BLaER1 treated with 17β-estradiol and CSF1 and Interleukin-3, amounts not matched to agents 10 nM and 100 nM (cell line): ENCODE measurements at regions not wholly inside any gene's neighbourhood (a gene's known extent, or its start where the extent isn't known, plus 50 kb on each side); places are given as distances from the start of the nearest gene placed in this dataset.
A peak's percentile ranks its signal among the peaks of the same experiment; 100 is the strongest.

Experiments
- H3K27ac ChIP-seq, 11 experiments: shearing (Covaris generic); formaldehyde crosslinking; 2 replicates each; pipeline ENCODE4 v1.8.1; 2022
- H3K27me3 ChIP-seq, 11 experiments: shearing (Covaris generic); formaldehyde crosslinking; 2 replicates each; pipeline ENCODE4 v1.8.1; 2022
- H3K36me3 ChIP-seq, 11 experiments: shearing (Covaris generic); formaldehyde crosslinking; 2 replicates each; pipeline ENCODE4 v1.8.1; 2022
- H3K4me1 ChIP-seq, 10 experiments: shearing (Covaris generic); formaldehyde crosslinking; 2 replicates each; pipeline ENCODE4 v1.8.1; 2022
- H3K4me2 ChIP-seq, 11 experiments: shearing (Covaris generic); formaldehyde crosslinking; 2 replicates each; pipeline ENCODE4 v1.8.1; 2022
- H3K4me3 ChIP-seq, 10 experiments: shearing (Covaris generic); formaldehyde crosslinking; 2 replicates each; pipeline ENCODE4 v1.8.1; 2022
- H3K9ac ChIP-seq, 11 experiments: shearing (Covaris generic); formaldehyde crosslinking; 2 replicates each; pipeline ENCODE4 v1.8.1; 2022
- H3K9me3 ChIP-seq, 11 experiments: shearing (Covaris generic); formaldehyde crosslinking; replicated peaks in 1 of 11; 2 replicates each; pipeline ENCODE4 v1.8.1; 2022
- H4K20me1 ChIP-seq, 11 experiments: shearing (Covaris generic); formaldehyde crosslinking; 2 replicates each; pipeline ENCODE4 v1.8.1; 2022
- Cebpa-rat ChIP-seq, 11 experiments: shearing (Covaris generic); IDR thresholded peaks; 2 replicates each; pipeline ENCODE4 v1.8.1; 2022

- Histone ChIP-seq H3K9ac (no peak overlapping the region), H3K27ac (no peak overlapping the region), H3K36me3 (no peaks in the 10 kb centered on the region), H3K4me3 (no peak overlapping the region), H3K4me1 (peaks cover 0 to 2% (median 0%) of the 10 kb centered on the region in 10 experiments; a peak in 1 of 20 replicates), H3K4me2 (no peak overlapping the region), H3K27me3 (no peaks in the 10 kb centered on the region), H3K9me3 (no peaks in the 10 kb centered on the region), H4K20me1 (no peaks in the 10 kb centered on the region)
- TF ChIP-seq Cebpa-rat (IDR thresholded peaks at IDR 0.05) = no peak
Observed at GRCh38 chr6:140586426-140587061, 1212.1 kb upstream of the CITED2 start.

GRCh38 chr6:140581601-140582000 is 1207.2 kb upstream of the CITED2 start:
- Histone ChIP-seq H3K27ac (no peak overlapping the region), H3K9ac (no peak overlapping the region), H3K9me3 (no peaks in the 10 kb centered on the region), H3K4me1 (peaks cover 0 to 3% (median 0%) of the 10 kb centered on the region in 10 experiments; a peak in 1 of 20 replicates), H4K20me1 (no peaks in the 10 kb centered on the region), H3K36me3 (no peaks in the 10 kb centered on the region), H3K4me2 (no peak overlapping the region), H3K4me3 (no peak overlapping the region), H3K27me3 (no peaks in the 10 kb centered on the region)
- TF ChIP-seq Cebpa-rat (IDR thresholded peaks at IDR 0.05) = no peak

GRCh38 chr6:140579918-140580317 is 1205.5 kb upstream of the CITED2 start:
- no peak overlapping the region for H3K9ac ChIP-seq
- H3K27me3 ChIP-seq = no peaks in the 10 kb centered on the region
- no peaks in the 10 kb centered on the region for H3K36me3 ChIP-seq
- no peak overlapping the region for H3K4me3 ChIP-seq
- H3K9me3 ChIP-seq = no peaks in the 10 kb centered on the region
- TF ChIP-seq Cebpa-rat (IDR thresholded peaks at IDR 0.05) = no peak
- H4K20me1 ChIP-seq = no peaks in the 10 kb centered on the region
- no peak overlapping the region for H3K4me2 ChIP-seq
- no peak overlapping the region for H3K27ac ChIP-seq
- H3K4me1 ChIP-seq = peaks cover 0 to 7% (median 0%) of the 10 kb centered on the region in 10 experiments; a peak in 1 of 20 replicates

GRCh38 chr6:140576004-140576555 is 1201.6 kb upstream of the CITED2 start:
- 0 out of 22 replicates have a peak overlapping the region, but pooled peaks of 1 of the 11 experiments have one; percentile 3 for H3K4me2 ChIP-seq
- H3K9me3 ChIP-seq = no peaks in the 10 kb centered on the region
- H4K20me1 ChIP-seq = no peaks in the 10 kb centered on the region
- TF ChIP-seq Cebpa-rat (IDR thresholded peaks at IDR 0.05) = no peak
- H3K9ac ChIP-seq = no peak overlapping the region
- H3K4me3 ChIP-seq = no peak overlapping the region
- peaks cover 9 to 29% (median 15%) of the 10 kb centered on the region in 10 experiments; a peak in 18 of 20 replicates for H3K4me1 ChIP-seq
- H3K27me3 ChIP-seq = no peaks in the 10 kb centered on the region
- H3K27ac ChIP-seq = no peak overlapping the region
- H3K36me3 ChIP-seq = no peaks in the 10 kb centered on the region

- Histone ChIP-seq H3K9me3 (peaks cover 0 to 7% (median 0%) of the 10 kb centered on the region in 11 experiments; a peak in 3 of 22 replicates), H3K9ac (no peak overlapping the region), H3K4me3 (no peak overlapping the region), H3K27ac (peak overlapping the region in 4 of 11 experiments; percentile 24 to 43 (median 32); a peak in 6 of 22 replicates), H4K20me1 (no peaks in the 10 kb centered on the region), H3K36me3 (no peaks in the 10 kb centered on the region), H3K4me2 (peak overlapping the region in 10 of 11 experiments; percentile 46 to 72 (median 59); a peak in 17 of 22 replicates), H3K27me3 (no peaks in the 10 kb centered on the region), H3K4me1 (peaks cover 9 to 29% (median 15%) of the 10 kb centered on the region in 10 experiments; a peak in 18 of 20 replicates)
- no peak for TF ChIP-seq Cebpa-rat (IDR thresholded peaks at IDR 0.05)
Observed at GRCh38 chr6:140572867-140573266, 1198.4 kb upstream of the CITED2 start.

GRCh38 chr6:140572129-140572528 is 1197.7 kb upstream of the CITED2 start:
- Histone ChIP-seq H3K27me3 (no peaks in the 10 kb centered on the region), H3K4me3 (no peak overlapping the region; a peak in 1 of 20 replicates), H3K36me3 (no peaks in the 10 kb centered on the region), H4K20me1 (no peaks in the 10 kb centered on the region), H3K4me1 (peaks cover 9 to 34% (median 17%) of the 10 kb centered on the region in 10 experiments; a peak in 18 of 20 replicates), H3K9me3 (peaks cover 0 to 7% (median 0%) of the 10 kb centered on the region in 11 experiments; a peak in 3 of 22 replicates), H3K9ac (no peak overlapping the region), H3K27ac (peak overlapping the region in 4 of 11 experiments; percentile 28 to 51 (median 39); a peak in 7 of 22 replicates), H3K4me2 (peak overlapping the region; percentile 28 to 72 (median 57))
- TF ChIP-seq Cebpa-rat (IDR thresholded peaks at IDR 0.05) = no peak

GRCh38 chr6:140571145-140571544 is 1196.7 kb upstream of the CITED2 start:
- H4K20me1 ChIP-seq = no peaks in the 10 kb centered on the region
- no peaks in the 10 kb centered on the region for H3K27me3 ChIP-seq
- H3K9ac ChIP-seq = no peak overlapping the region
- peaks cover 9 to 41% (median 21%) of the 10 kb centered on the region in 10 experiments; a peak in 18 of 20 replicates for H3K4me1 ChIP-seq
- H3K9me3 ChIP-seq = peaks cover 0 to 7% (median 0%) of the 10 kb centered on the region in 11 experiments; a peak in 3 of 22 replicates
- peak overlapping the region in 3 of 11 experiments; percentile 63 to 72 (median 67); a peak in 4 of 22 replicates for H3K4me2 ChIP-seq
- no peak for TF ChIP-seq Cebpa-rat (IDR thresholded peaks at IDR 0.05)
- no peaks in the 10 kb centered on the region for H3K36me3 ChIP-seq
- no peak overlapping the region for H3K27ac ChIP-seq
- no peak overlapping the region for H3K4me3 ChIP-seq

- peaks cover 7 to 28% (median 15%) of the 10 kb centered on the region in 10 experiments; a peak in 18 of 20 replicates for H3K4me1 ChIP-seq
- peak overlapping the region in 2 of 11 experiments; percentile 42 to 45; a peak in 3 of 22 replicates for H3K4me2 ChIP-seq
- no peaks in the 10 kb centered on the region for H4K20me1 ChIP-seq
- TF ChIP-seq Cebpa-rat (IDR thresholded peaks at IDR 0.05) = no peak
- H3K9ac ChIP-seq = no peak overlapping the region
- H3K36me3 ChIP-seq = no peaks in the 10 kb centered on the region
- H3K4me3 ChIP-seq = no peak overlapping the region
- H3K9me3 ChIP-seq = peaks cover 0 to 7% (median 0%) of the 10 kb centered on the region in 11 experiments; a peak in 3 of 22 replicates
- no peaks in the 10 kb centered on the region for H3K27me3 ChIP-seq
- H3K27ac ChIP-seq = no peak overlapping the region
Observed at GRCh38 chr6:140567466-140567865, 1193.0 kb upstream of the CITED2 start.

GRCh38 chr6:140566781-140567277 is 1192.4 kb upstream of the CITED2 start:
- peak overlapping the region in 4 of 11 experiments; percentile 9 to 45 (median 27); a peak in 6 of 22 replicates for H3K4me2 ChIP-seq

More at GRCh38 chr6:140566781-140567277, 1192.4 kb upstream of the CITED2 start:
- Histone ChIP-seq H4K20me1 (no peaks in the 10 kb centered on the region), H3K27me3 (no peaks in the 10 kb centered on the region), H3K36me3 (no peaks in the 10 kb centered on the region), H3K27ac (no peak overlapping the region), H3K9me3 (peaks cover 0 to 7% (median 0%) of the 10 kb centered on the region in 11 experiments; a peak in 3 of 22 replicates), H3K4me1 (peaks cover under 1 to 26% (median 10%) of the 10 kb centered on the region in 10 experiments; a peak in 15 of 20 replicates), H3K4me3 (no peak overlapping the region), H3K9ac (no peak overlapping the region)
- no peak for TF ChIP-seq Cebpa-rat (IDR thresholded peaks at IDR 0.05)
